ENCODE measurements at regions not wholly inside any gene's neighbourhood (a gene's known extent, or its start where the extent isn't known, plus 50 kb on each side); places are given as distances from the start of the nearest gene placed in this dataset.
A peak's percentile ranks its signal among the peaks of the same experiment; 100 is the strongest.

GRCh38 chr14:43541356-43541755, 965.7 kb downstream of the FSCB start:
- no peak overlapping the region for H3K4me3 ChIP-seq (ENCODE audit: low read depth, low read length)
- no peak for TF ChIP-seq MAX (IDR thresholded peaks at IDR 0.05; ENCODE audit: low read depth, low read length)
- TF ChIP-seq MYC (IDR thresholded peaks at IDR 0.05; ENCODE audit: low read depth, low read length), result no peak
- TF ChIP-seq POLR2A (IDR thresholded peaks at IDR 0.05; ENCODE audit: extremely low read depth, insufficient read length), result no peak
- TF ChIP-seq, protein P1, sequence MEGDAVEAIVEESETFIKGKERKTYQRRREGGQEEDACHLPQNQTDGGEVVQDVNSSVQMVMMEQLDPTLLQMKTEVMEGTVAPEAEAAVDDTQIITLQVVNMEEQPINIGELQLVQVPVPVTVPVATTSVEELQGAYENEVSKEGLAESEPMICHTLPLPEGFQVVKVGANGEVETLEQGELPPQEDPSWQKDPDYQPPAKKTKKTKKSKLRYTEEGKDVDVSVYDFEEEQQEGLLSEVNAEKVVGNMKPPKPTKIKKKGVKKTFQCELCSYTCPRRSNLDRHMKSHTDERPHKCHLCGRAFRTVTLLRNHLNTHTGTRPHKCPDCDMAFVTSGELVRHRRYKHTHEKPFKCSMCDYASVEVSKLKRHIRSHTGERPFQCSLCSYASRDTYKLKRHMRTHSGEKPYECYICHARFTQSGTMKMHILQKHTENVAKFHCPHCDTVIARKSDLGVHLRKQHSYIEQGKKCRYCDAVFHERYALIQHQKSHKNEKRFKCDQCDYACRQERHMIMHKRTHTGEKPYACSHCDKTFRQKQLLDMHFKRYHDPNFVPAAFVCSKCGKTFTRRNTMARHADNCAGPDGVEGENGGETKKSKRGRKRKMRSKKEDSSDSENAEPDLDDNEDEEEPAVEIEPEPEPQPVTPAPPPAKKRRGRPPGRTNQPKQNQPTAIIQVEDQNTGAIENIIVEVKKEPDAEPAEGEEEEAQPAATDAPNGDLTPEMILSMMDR (IDR thresholded peaks at IDR 0.05; ENCODE audit: low read depth, low read length), result no peak
- DNase-seq (ENCODE audit: low read depth), result no peak

- H3K4me3 ChIP-seq (ENCODE audit: low read depth, low read length), result no peak overlapping the region
- TF ChIP-seq, protein P1 (IDR thresholded peaks at IDR 0.05; ENCODE audit: low read depth, low read length), result peak; percentile 23
- no peak for TF ChIP-seq MAX (IDR thresholded peaks at IDR 0.05; ENCODE audit: low read depth, low read length)
- peak; percentile 19 for DNase-seq (ENCODE audit: low read depth)
Observed at GRCh38 chr14:43540948-43541347, 966.1 kb downstream of the FSCB start.

DNA sequence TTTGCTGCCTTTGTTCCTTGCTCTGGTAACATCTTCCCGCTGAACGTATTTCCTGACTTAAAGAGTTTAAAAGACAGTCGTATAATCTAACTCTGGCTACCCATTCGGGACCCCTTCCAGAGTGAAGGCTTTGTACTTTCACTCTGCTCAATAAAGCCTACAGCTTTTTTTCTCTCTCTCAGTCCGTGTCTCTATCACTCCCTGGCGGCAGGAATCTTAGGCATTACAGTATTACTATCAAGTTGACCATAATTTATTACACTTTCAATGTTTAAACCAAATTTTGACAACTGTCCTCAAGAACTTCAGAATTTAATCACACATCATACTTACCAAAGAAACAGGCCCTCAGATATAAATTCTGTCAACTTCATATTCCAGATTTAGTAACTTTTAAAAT, 967.9 kb downstream of the FSCB start:
- TF ChIP-seq, protein P1 (IDR thresholded peaks at IDR 0.05; ENCODE audit: low read depth, low read length), result no peak
- no peak for TF ChIP-seq POLR2A (IDR thresholded peaks at IDR 0.05; ENCODE audit: extremely low read depth, insufficient read length)
- TF ChIP-seq MYC (IDR thresholded peaks at IDR 0.05; ENCODE audit: low read depth, low read length), result no peak
- TF ChIP-seq MAX (IDR thresholded peaks at IDR 0.05; ENCODE audit: low read depth, low read length), result no peak
- no peak overlapping the region for H3K4me3 ChIP-seq (ENCODE audit: low read depth, low read length)
- DNase-seq (ENCODE audit: low read depth), result no peak

GRCh38 chr14:43535231-43535838, 971.7 kb downstream of the FSCB start:
- H3K4me3 ChIP-seq (ENCODE audit: low read depth, low read length), result no peak overlapping the region
- no peak for TF ChIP-seq POLR2A (IDR thresholded peaks at IDR 0.05; ENCODE audit: extremely low read depth, insufficient read length)
- TF ChIP-seq MAX (IDR thresholded peaks at IDR 0.05; ENCODE audit: low read depth, low read length), result no peak
- TF ChIP-seq, protein P1 (IDR thresholded peaks at IDR 0.05; ENCODE audit: low read depth, low read length), result no peak
- no peak for TF ChIP-seq MYC (IDR thresholded peaks at IDR 0.05; ENCODE audit: low read depth, low read length)
- DNase-seq (ENCODE audit: low read depth), result no peak

GRCh38 chr14:43532825-43533416, 974.2 kb downstream of the FSCB start:
- TF ChIP-seq MAX (IDR thresholded peaks at IDR 0.05; ENCODE audit: low read depth, low read length) (no peak), POLR2A (IDR thresholded peaks at IDR 0.05; ENCODE audit: extremely low read depth, insufficient read length) (no peak), MYC (IDR thresholded peaks at IDR 0.05; ENCODE audit: low read depth, low read length) (no peak)
- TF ChIP-seq, protein P1 (IDR thresholded peaks at IDR 0.05; ENCODE audit: low read depth, low read length), result no peak
- no peak overlapping the region for H3K4me3 ChIP-seq (ENCODE audit: low read depth, low read length)
- no peak for DNase-seq (ENCODE audit: low read depth)

Measured in NB4 (cell line).